ENCODE measurements at regions not wholly inside any gene's neighbourhood (a gene's known extent, or its start where the extent isn't known, plus 50 kb on each side); places are given as distances from the start of the nearest gene placed in this dataset.

DNA sequence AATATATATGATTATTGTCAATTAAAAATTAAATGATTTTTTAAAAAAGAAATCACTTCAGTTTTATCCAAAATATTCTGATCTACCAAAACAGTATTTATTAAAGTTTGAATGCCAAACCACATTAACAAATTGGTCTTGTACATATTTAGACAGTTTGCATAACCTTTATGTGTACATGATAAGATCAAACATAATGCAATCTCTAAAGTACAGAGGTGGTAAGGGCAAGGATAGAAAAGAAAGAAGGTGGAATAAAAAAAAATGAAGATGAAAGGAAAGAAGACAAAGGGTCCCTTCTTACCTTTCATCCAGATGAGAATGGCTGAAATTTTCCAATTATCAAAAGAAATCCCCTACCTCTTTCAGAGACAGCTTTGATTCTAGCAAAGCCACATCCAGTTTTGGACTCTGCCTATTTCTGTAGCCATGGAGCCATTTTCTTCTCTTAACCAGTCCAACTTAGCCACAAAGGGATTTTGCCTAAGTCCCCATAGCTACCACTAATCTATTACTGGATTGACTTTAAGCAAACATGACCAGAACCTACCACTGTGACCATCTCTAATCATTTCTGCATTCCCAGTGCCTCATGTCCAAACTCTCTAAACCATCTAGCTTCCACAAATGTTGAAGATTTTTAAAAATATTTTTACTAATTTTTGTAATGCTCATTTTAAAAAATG is 133.3 kb upstream of the TRPM3 start:
- TF ChIP-seq, protein P1, sequence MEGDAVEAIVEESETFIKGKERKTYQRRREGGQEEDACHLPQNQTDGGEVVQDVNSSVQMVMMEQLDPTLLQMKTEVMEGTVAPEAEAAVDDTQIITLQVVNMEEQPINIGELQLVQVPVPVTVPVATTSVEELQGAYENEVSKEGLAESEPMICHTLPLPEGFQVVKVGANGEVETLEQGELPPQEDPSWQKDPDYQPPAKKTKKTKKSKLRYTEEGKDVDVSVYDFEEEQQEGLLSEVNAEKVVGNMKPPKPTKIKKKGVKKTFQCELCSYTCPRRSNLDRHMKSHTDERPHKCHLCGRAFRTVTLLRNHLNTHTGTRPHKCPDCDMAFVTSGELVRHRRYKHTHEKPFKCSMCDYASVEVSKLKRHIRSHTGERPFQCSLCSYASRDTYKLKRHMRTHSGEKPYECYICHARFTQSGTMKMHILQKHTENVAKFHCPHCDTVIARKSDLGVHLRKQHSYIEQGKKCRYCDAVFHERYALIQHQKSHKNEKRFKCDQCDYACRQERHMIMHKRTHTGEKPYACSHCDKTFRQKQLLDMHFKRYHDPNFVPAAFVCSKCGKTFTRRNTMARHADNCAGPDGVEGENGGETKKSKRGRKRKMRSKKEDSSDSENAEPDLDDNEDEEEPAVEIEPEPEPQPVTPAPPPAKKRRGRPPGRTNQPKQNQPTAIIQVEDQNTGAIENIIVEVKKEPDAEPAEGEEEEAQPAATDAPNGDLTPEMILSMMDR (conservative IDR thresholded peaks at IDR 0.05), result no peak
- peaks cover 8% of the 10 kb centered on the region for H3K4me1 Mint-ChIP-seq

DNA sequence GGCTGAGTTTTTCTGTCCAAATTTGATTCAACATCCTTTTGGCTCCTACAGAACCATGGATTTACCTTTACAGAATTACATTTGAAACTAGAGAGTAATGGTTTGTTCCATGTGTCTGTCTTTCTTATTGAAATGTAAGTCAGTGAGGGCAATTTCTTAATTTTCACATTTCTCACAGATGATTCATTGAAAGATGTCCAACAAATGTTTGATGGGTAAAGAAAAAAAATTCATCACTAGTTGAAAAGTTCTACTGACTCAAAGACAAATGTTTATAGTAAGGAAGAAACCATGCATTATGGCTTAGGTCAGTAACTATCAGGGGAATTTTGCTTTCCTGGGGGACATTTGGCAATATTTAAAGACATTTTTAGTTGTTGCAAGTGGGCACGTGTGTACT is 131.6 kb upstream of the TRPM3 start:
- Histone ChIP-seq H3K36me3 (ENCODE audit: control insufficient read depth, insufficient read depth, low read length) (no peaks in the 10 kb centered on the region), H3K4me1 (ENCODE audit: control insufficient read depth, insufficient read depth, low read length) (no peaks in the 10 kb centered on the region), H3K9me3 (ENCODE audit: control insufficient read depth, low read length) (no peaks in the 10 kb centered on the region), H3K9ac (ENCODE audit: extremely low read depth, low read length, poor library complexity, severe bottlenecking) (no peak overlapping the region), H3K27ac (ENCODE audit: low read depth, low read length) (no peak overlapping the region), H3K4me3 (ENCODE audit: low read length) (no peak overlapping the region), H3K27me3 (ENCODE audit: control insufficient read depth, insufficient read depth, low read length, poor library complexity, severe bottlenecking) (no peaks in the 10 kb centered on the region)
- Mint-ChIP-seq H3K4me1 (peaks cover 8% of the 10 kb centered on the region), H3K27me3 (ENCODE audit: insufficient read depth) (no peaks in the 10 kb centered on the region), H3K27ac (no peak overlapping the region), H3K9me3 (no peaks in the 10 kb centered on the region), H3K36me3 (ENCODE audit: low read depth) (no peaks in the 10 kb centered on the region), H3K4me3 (no peak overlapping the region)
- DNase-seq, result no peak
- 92% methylated on average over 1 of the region's 1 CpG; no CpG with 5 or more reads in 1 of the 2 experiments for WGBS, 2 experiments (ENCODE audit: insufficient coverage in 1 of 2, insufficient read length in 1 of 2)
- TF ChIP-seq, protein P1 (conservative IDR thresholded peaks at IDR 0.05), result no peak

More for the DNA sequence above, 133.3 kb upstream of the TRPM3 start:
- Histone ChIP-seq H3K9me3 (ENCODE audit: control insufficient read depth, low read length) (no peaks in the 10 kb centered on the region), H3K4me1 (ENCODE audit: control insufficient read depth, insufficient read depth, low read length) (no peaks in the 10 kb centered on the region), H3K4me3 (ENCODE audit: low read length) (no peak overlapping the region), H3K9ac (ENCODE audit: extremely low read depth, low read length, poor library complexity, severe bottlenecking) (no peak overlapping the region), H3K36me3 (ENCODE audit: control insufficient read depth, insufficient read depth, low read length) (no peaks in the 10 kb centered on the region), H3K27me3 (ENCODE audit: control insufficient read depth, insufficient read depth, low read length, poor library complexity, severe bottlenecking) (no peaks in the 10 kb centered on the region), H3K27ac (ENCODE audit: low read depth, low read length) (no peak overlapping the region)
- Mint-ChIP-seq H3K36me3 (ENCODE audit: low read depth) (no peaks in the 10 kb centered on the region), H3K27ac (no peak overlapping the region), H3K27me3 (ENCODE audit: insufficient read depth) (no peaks in the 10 kb centered on the region), H3K9me3 (peaks cover 6% of the 10 kb centered on the region), H3K4me3 (no peak overlapping the region)
- no peak for DNase-seq

GRCh38 chr9:71250581-71250980 is 129.2 kb upstream of the TRPM3 start:
- Histone ChIP-seq H3K36me3 (ENCODE audit: control insufficient read depth, insufficient read depth, low read length) (no peaks in the 10 kb centered on the region), H3K4me3 (ENCODE audit: low read length) (no peak overlapping the region), H3K9me3 (ENCODE audit: control insufficient read depth, low read length) (no peaks in the 10 kb centered on the region), H3K4me1 (ENCODE audit: control insufficient read depth, insufficient read depth, low read length) (no peaks in the 10 kb centered on the region), H3K9ac (ENCODE audit: extremely low read depth, low read length, poor library complexity, severe bottlenecking) (no peak overlapping the region), H3K27ac (ENCODE audit: low read depth, low read length) (no peak overlapping the region), H3K27me3 (ENCODE audit: control insufficient read depth, insufficient read depth, low read length, poor library complexity, severe bottlenecking) (no peaks in the 10 kb centered on the region)
- Mint-ChIP-seq H3K9me3 (no peaks in the 10 kb centered on the region), H3K27ac (no peak overlapping the region), H3K4me3 (no peak overlapping the region), H3K4me1 (peaks cover 10% of the 10 kb centered on the region), H3K36me3 (ENCODE audit: low read depth) (no peaks in the 10 kb centered on the region), H3K27me3 (ENCODE audit: insufficient read depth) (no peaks in the 10 kb centered on the region)
- 36 to 40% methylated on average over 2 to 4 of the region's 4 CpGs for WGBS, 2 experiments (ENCODE audit: insufficient coverage in 1 of 2, insufficient read length in 1 of 2)
- DNase-seq, result peak; percentile 69
- TF ChIP-seq, protein P1 (conservative IDR thresholded peaks at IDR 0.05), result no peak

Measured in endodermal cell (in vitro differentiated cells).